CD4-positive, alpha-beta T cell (primary cell): ENCODE measurements at regions not wholly inside any gene's neighbourhood (a gene's known extent, or its start where the extent isn't known, plus 50 kb on each side); places are given as distances from the start of the nearest gene placed in this dataset.

Experiments used
- ATAC-seq: fragments of 200-7000 bp; cut with Tn5 transposase; one replicate; pipeline ENCODE4 v1.10.0; 2022; ENCODE audit warnings: mild to moderate bottlenecking; ENCODE audit not compliant: poor library complexity
- CTCF ChIA-PET: fragments of 350-600 bp; sonication (Branson Sonifier 250); formaldehyde crosslinking; loops from one replicate; lab custom pipeline; 2021; ENCODE audit warnings: antibody characterized with exemption, inconsistent platforms; lab: Charles Lee
- POLR2A ChIA-PET: fragments of 350-600 bp; sonication (Branson Sonifier 250); formaldehyde crosslinking; loops from one replicate; lab custom pipeline; 2021; ENCODE audit warnings: antibody characterized with exemption, inconsistent platforms; lab: Charles Lee
- DNase-seq, 14 experiments: peaks; one replicate each; pipeline ENCODE4 v3.0.0-alpha.2; 2013 to 2020; ENCODE audit warnings: mixed read lengths in 2 of 14
- H3K27ac ChIP-seq, 2 donors: one replicate each; pipeline versions ENCODE4 v1.5.1 to v1.7.0; 2013; ENCODE audit warnings: low read length in 2 of 2, low read depth in 1 of 2, mild to moderate bottlenecking in 1 of 2
- H3K27me3 ChIP-seq, 2 experiments: 1 replicate in 1 of 2; 2 replicates in 1 of 2; pipeline versions ENCODE4 v1.6.1 to v1.7.0; 2013; ENCODE audit warnings: low read length in 2 of 2, control low read depth in 1 of 2, mild to moderate bottlenecking in 1 of 2, moderate library complexity in 1 of 2; ENCODE audit not compliant: insufficient read depth in 2 of 2, control insufficient read depth in 1 of 2
- H3K36me3 ChIP-seq: one replicate; pipeline ENCODE4 v1.6.1; 2013; ENCODE audit warnings: low read length, control low read depth; ENCODE audit not compliant: insufficient read depth
- H3K4me1 ChIP-seq: one replicate; pipeline ENCODE4 v1.6.1; 2013; ENCODE audit warnings: low read length, control low read depth; ENCODE audit not compliant: insufficient read depth
- H3K4me3 ChIP-seq: one replicate; pipeline ENCODE4 v1.5.1; 2013; ENCODE audit warnings: mild to moderate bottlenecking, low read length, moderate library complexity
- H3K9me3 ChIP-seq, 2 experiments: 1 replicate in 1 of 2; 2 replicates in 1 of 2; pipeline versions ENCODE4 v1.6.1 to v1.7.0; 2013; ENCODE audit warnings: low read length in 2 of 2, mild to moderate bottlenecking in 2 of 2, control low read depth in 1 of 2, moderate library complexity in 1 of 2; ENCODE audit not compliant: control insufficient read depth in 1 of 2, insufficient read depth in 1 of 2
- H3K27ac Mint-ChIP-seq: one replicate; pipeline ENCODE4 v1.8.0; 2020; ENCODE audit warnings: mixed read lengths
- H3K27me3 Mint-ChIP-seq: one replicate; pipeline ENCODE4 v1.8.0; 2021; ENCODE audit warnings: mixed read lengths
- H3K36me3 Mint-ChIP-seq: one replicate; pipeline ENCODE4 v1.8.0; 2021; ENCODE audit warnings: low read depth, mixed read lengths
- H3K4me1 Mint-ChIP-seq: one replicate; pipeline ENCODE4 v1.8.0; 2021; ENCODE audit warnings: low read depth, mixed read lengths
- H3K4me3 Mint-ChIP-seq: one replicate; pipeline ENCODE4 v1.8.0; 2020; ENCODE audit warnings: mild to moderate bottlenecking, mixed read lengths
- H3K9me3 Mint-ChIP-seq: one replicate; pipeline ENCODE4 v1.8.0; 2020; ENCODE audit warnings: mixed read lengths
- intact Hi-C, 2 experiments: fragments of 100-400 bp; cut with DNase I in 1 of 2; cut with micrococcal nuclease in 1 of 2; formaldehyde crosslinking; loops; one replicate each; pipeline versions ENCODE4 v1.15.1 to v1.9.0; 2023 to 2025; cut with DNase I, micrococcal nuclease
- TF ChIP-seq, protein P1 (sequence below): fragments of 200-600 bp; IDR thresholded peaks from one replicate; pipeline ENCODE4 v1.8.0; 2022; ENCODE audit warnings: antibody characterized with exemption, mild to moderate bottlenecking

DNA sequence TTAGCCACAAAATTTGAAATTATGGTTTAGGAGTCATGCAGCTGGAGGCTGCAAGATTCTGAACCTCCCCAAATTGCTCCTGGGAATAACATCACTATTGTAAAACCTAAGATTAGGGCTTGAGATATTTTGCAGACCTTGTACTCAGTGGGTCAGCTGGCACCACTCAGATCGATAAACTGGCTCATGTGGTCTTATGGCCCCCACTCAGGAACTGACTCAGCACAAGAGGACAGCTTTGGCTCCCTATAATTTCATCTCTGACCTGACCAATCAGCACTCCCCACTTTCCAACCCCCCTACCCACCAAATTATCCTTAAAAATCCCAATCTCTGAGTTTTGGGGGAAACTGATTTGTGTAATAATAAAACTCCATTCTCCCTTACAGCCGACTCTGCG lies 161.6 kb downstream of the BRMS1L start:
- H3K4me3 Mint-ChIP-seq = no peak overlapping the region
- H3K27me3 Mint-ChIP-seq = peaks cover 6% of the 10 kb centered on the region
- no peaks in the 10 kb centered on the region for H3K4me1 Mint-ChIP-seq
- Histone ChIP-seq H3K4me3 (no peak overlapping the region), H3K27me3 (no peaks in the 10 kb centered on the region), H3K4me1 (no peaks in the 10 kb centered on the region), H3K27ac (no peak overlapping the region), H3K9me3 (no peaks in the 10 kb centered on the region), H3K36me3 (no peaks in the 10 kb centered on the region)
- CTCF ChIA-PET = interaction anchor here (1.2 kb wide), 1 partner anchor 12 kb away, joined by 3 read pairs; no protein-coding TSS in a partner anchor
- intact Hi-C loops = no loop called here
- no peak for DNase-seq
- POLR2A ChIA-PET = no interaction called here
- no peak overlapping the region for H3K27ac Mint-ChIP-seq
- H3K36me3 Mint-ChIP-seq = no peaks in the 10 kb centered on the region
- no peak for ATAC-seq
- TF ChIP-seq, protein P1, sequence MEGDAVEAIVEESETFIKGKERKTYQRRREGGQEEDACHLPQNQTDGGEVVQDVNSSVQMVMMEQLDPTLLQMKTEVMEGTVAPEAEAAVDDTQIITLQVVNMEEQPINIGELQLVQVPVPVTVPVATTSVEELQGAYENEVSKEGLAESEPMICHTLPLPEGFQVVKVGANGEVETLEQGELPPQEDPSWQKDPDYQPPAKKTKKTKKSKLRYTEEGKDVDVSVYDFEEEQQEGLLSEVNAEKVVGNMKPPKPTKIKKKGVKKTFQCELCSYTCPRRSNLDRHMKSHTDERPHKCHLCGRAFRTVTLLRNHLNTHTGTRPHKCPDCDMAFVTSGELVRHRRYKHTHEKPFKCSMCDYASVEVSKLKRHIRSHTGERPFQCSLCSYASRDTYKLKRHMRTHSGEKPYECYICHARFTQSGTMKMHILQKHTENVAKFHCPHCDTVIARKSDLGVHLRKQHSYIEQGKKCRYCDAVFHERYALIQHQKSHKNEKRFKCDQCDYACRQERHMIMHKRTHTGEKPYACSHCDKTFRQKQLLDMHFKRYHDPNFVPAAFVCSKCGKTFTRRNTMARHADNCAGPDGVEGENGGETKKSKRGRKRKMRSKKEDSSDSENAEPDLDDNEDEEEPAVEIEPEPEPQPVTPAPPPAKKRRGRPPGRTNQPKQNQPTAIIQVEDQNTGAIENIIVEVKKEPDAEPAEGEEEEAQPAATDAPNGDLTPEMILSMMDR = no peak
- H3K9me3 Mint-ChIP-seq = no peaks in the 10 kb centered on the region

DNA sequence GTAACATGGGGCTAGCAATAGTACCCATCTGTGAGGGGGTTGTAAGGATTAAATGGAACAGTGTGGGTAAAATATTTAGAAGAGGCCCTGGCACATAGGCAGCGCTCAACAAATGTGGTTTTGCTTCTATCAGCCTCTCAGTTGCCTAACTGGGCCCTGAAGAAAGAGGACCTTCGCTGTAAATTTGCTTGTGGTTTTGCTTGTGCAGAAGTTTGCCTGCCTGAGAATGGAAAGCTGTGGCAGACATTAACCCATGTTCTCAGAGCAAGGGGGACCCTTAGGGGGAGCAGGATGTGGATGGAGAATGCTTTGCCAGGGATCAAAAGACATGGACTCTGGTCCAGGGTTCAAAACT lies 160.1 kb downstream of the BRMS1L start:
- H3K27me3 Mint-ChIP-seq = peaks cover 6% of the 10 kb centered on the region
- no peaks in the 10 kb centered on the region for H3K36me3 Mint-ChIP-seq
- TF ChIP-seq, protein P1 = no peak
- H3K4me3 Mint-ChIP-seq = no peak overlapping the region
- CTCF ChIA-PET = no interaction called here
- no peak overlapping the region for H3K27ac Mint-ChIP-seq
- H3K36me3 ChIP-seq = no peaks in the 10 kb centered on the region
- DNase-seq (no peak), ATAC-seq (no peak)
- H3K27me3 ChIP-seq = no peaks in the 10 kb centered on the region
- no peaks in the 10 kb centered on the region for H3K4me1 Mint-ChIP-seq
- no peaks in the 10 kb centered on the region for H3K9me3 Mint-ChIP-seq
- no peaks in the 10 kb centered on the region for H3K9me3 ChIP-seq
- no peak overlapping the region for H3K4me3 ChIP-seq
- intact Hi-C loops = no loop called here
- no peak overlapping the region for H3K27ac ChIP-seq
- no peaks in the 10 kb centered on the region for H3K4me1 ChIP-seq
- POLR2A ChIA-PET = no interaction called here

DNA sequence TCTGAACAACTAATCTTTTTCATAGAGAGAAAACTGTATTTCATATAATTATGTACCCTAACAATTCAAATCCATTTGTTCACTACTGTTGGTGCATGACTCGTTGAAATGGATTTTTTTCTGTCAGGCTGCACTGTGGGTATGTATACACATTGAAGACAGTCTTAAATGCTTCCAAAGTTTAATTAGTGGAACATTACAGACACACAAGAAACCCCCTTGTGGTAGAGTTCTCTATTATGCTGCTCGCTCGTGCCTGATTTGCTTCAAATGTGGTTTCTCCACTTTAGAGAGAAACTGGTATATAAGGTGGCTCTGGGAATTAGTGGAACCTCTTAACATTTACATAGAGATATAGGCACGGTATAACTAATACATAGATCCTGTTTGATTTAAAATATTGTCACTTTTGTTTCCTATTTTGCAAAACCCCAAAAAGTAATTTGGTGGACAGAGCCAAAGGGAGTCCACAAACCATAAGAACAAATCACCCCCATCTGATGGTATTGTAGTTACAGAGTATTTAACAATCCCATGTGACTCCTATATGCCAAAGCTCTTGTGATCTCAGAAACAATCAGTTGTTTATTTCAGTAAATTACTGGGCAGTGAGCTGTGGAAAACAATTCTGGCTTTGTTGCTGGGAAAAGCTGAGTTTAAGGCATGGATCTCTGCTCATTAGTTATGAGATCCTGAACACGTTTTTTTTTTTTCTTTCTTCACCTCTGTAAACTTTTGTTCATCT lies 159.5 kb downstream of the BRMS1L start:
- no peaks in the 10 kb centered on the region for H3K36me3 ChIP-seq
- H3K9me3 Mint-ChIP-seq = no peaks in the 10 kb centered on the region
- H3K4me3 Mint-ChIP-seq = no peak overlapping the region
- H3K9me3 ChIP-seq = no peaks in the 10 kb centered on the region
- no peak overlapping the region for H3K27ac ChIP-seq
- no peaks in the 10 kb centered on the region for H3K4me1 Mint-ChIP-seq
- ChIA-PET POLR2A (no interaction called here), CTCF (interaction anchor here (1.0 kb wide), 1 partner anchor 20 kb away, joined by 3 read pairs; no protein-coding TSS in a partner anchor)
- H3K36me3 Mint-ChIP-seq = no peaks in the 10 kb centered on the region
- DNase-seq = no peak
- H3K4me3 ChIP-seq = no peak overlapping the region
- no peak overlapping the region for H3K27ac Mint-ChIP-seq
- H3K4me1 ChIP-seq = no peaks in the 10 kb centered on the region
- ATAC-seq = no peak
- TF ChIP-seq, protein P1 = no peak
- H3K27me3 ChIP-seq = no peaks in the 10 kb centered on the region
- intact Hi-C loops = no loop called here
- peaks cover 2% of the 10 kb centered on the region for H3K27me3 Mint-ChIP-seq
